Upper lobe of left lung (tissue), 4 donors: ENCODE measurements at regions not wholly inside any gene's neighbourhood (a gene's known extent, or its start where the extent isn't known, plus 50 kb on each side); places are given as distances from the start of the nearest gene placed in this dataset.

Experiments
- POLR2A ChIP-seq, 4 donors: fragments of 450-650 bp; IDR thresholded peaks; one replicate each; pipeline ENCODE4 v1.5.1; 2016 to 2017; ENCODE audit warnings: antibody characterized with exemption in 4 of 4, mild to moderate bottlenecking in 2 of 4
- POLR2AphosphoS5 ChIP-seq, 2 donors: sonication (generic); formaldehyde crosslinking; IDR thresholded peaks; one replicate each; pipeline ENCODE4 v1.5.1; 2017; ENCODE audit warnings: antibody characterized with exemption in 2 of 2
- TF ChIP-seq, protein P1 (sequence below), 6 experiments: fragments of 450-650 bp in 4 of 6; fragments of 200-600 bp in 2 of 6; sonication (generic) in 2 of 6; IDR thresholded peaks; one replicate each; pipeline ENCODE4 v1.5.1; 2016 to 2019; ENCODE audit warnings: antibody characterized with exemption in 6 of 6

DNA sequence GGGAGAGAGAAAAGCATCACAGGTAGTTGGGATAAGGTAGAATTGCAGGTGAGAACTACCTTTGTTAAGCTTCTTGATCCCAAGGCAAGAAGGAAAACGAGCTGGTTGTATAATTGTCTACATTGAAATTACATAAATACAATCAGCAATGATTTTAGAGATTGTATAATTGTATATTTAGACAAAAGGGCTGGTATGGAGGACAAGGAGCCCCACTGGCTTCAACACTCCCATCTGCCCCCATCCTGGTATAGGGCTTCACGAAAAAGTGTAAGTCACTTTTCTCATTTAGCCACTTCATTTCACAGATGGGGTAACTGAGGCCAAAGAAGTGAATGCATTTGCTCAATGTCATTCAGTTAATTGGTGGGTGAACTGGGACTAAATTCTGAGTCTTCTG is 103.3 kb downstream of the MYCN start:
- TF ChIP-seq, protein P1, sequence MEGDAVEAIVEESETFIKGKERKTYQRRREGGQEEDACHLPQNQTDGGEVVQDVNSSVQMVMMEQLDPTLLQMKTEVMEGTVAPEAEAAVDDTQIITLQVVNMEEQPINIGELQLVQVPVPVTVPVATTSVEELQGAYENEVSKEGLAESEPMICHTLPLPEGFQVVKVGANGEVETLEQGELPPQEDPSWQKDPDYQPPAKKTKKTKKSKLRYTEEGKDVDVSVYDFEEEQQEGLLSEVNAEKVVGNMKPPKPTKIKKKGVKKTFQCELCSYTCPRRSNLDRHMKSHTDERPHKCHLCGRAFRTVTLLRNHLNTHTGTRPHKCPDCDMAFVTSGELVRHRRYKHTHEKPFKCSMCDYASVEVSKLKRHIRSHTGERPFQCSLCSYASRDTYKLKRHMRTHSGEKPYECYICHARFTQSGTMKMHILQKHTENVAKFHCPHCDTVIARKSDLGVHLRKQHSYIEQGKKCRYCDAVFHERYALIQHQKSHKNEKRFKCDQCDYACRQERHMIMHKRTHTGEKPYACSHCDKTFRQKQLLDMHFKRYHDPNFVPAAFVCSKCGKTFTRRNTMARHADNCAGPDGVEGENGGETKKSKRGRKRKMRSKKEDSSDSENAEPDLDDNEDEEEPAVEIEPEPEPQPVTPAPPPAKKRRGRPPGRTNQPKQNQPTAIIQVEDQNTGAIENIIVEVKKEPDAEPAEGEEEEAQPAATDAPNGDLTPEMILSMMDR (IDR thresholded peaks at IDR 0.05): no peak
- no peak for TF ChIP-seq POLR2A (IDR thresholded peaks at IDR 0.05)
- TF ChIP-seq POLR2AphosphoS5 (IDR thresholded peaks at IDR 0.05): no peak
